Stimulated activated CD8-positive, alpha-beta memory T cell treated with anti-CD3 and anti-CD28 coated beads, Interleukin-7, amount 100 ng/mL, for 4 hours (primary cell): ENCODE measurements at regions not wholly inside any gene's neighbourhood (a gene's known extent, or its start where the extent isn't known, plus 50 kb on each side); places are given as distances from the start of the nearest gene placed in this dataset.

ENCODE experiments used
- DNase-seq, 2 donors: peaks; one replicate each; pipeline ENCODE4 v3.0.0-alpha.2; 2020; ENCODE audit warnings: low read depth in 2 of 2

DNA sequence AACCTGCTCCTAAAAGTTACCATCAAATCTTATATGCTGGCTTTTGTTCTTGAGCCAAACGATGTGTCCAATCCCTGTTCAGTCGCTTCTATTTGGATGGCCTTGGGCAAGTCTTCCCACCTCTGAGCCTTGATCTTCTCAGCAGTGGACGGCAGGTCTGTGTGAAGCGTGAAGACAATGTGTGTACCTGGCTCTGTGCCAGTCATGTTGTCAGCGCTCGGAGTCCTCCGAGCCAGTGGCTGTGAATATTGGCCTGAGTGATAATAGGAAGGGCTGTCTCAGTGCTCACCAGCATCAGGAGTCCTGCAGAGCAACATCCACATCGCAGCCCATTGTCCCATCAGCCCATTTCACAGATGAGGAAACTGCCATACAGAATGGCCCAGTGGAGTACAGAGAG, 219.0 kb downstream of the CDC5L start:
- DNase-seq = no peak

DNA sequence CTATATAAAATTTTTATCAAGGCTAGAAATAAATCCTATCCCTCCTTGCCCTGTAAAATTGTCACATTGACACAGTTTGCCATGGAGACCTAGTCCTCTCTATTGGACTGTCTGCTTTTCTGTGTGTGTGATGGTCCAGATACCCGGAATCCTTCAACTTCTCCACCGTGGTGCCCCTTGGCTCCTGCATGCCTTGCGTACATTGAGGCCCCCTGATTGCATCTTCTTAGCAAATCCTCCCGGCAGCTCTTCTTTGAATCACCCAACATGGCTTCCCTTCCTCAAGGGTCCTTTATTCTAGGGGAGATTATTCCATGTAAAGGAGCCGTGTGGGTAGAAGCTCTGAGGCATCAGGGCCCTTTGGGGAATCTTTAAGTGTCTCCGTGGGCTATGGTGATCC, 219.5 kb downstream of the CDC5L start:
- no peak for DNase-seq

DNA sequence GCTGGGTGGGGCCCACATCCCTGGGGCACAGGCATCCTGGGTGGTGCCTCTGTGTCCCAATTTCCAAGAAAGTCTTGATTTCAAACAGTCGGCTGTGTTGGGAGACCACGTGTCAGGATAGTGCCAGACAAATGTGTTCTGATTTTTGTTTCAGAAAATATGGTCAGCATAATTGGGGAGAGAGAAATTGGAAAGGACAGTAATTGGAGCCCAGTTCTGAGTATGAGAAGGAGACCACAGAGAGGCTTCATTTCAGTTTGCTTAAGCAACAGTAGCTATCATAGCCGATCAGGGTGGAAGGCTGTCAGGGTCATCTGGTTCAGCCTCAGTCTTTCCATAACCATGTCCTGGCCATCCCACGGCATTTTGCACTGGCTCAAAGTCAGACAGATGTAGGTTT, 220.7 kb downstream of the CDC5L start:
- DNase-seq = no peak

DNA sequence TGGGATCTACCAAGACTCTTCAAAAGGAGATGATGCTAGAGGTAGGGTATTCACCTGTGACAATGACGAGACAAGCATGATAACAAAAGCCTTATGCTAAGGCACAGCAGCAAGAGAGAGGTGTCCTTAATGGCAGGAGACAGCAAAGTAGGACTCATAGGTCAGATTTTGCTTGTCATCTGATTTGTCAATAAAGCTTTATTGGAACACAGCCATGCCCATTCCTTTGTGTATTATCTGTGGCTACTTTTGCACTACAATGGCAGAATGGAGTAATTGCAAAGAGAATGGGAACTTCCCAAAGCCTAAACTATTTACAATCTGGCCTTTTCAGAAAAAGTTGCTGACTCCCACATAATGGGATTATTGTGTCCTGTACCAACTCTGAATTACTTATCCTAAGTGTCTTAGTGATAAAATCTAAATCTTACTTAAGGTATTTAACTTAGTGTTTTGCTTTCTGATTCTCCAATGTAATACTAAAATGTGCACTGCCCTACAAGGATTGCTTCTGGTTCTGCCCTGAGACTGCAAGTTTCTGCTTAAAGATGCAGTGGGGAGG, 221.6 kb downstream of the CDC5L start:
- no peak for DNase-seq

DNA sequence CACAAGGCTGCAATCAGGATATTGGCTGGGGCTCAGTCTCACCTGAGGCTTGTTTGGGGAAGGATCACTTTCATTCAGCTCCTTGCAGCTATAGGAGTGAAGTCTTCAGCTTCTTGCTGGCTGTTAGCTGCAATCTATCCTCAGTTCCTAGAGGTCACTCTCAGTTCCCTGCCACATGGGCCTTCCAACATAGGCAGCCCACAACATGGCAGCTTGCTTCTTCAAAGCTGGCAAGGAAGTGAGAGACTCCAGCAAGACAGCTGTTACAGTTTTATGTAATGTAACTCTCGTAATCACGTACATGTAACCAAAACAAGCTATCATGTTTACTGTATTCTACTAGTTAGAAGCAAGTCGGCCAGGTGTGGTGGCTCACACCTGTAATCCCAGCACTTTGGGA, 226.9 kb downstream of the CDC5L start:
- no peak for DNase-seq

DNA sequence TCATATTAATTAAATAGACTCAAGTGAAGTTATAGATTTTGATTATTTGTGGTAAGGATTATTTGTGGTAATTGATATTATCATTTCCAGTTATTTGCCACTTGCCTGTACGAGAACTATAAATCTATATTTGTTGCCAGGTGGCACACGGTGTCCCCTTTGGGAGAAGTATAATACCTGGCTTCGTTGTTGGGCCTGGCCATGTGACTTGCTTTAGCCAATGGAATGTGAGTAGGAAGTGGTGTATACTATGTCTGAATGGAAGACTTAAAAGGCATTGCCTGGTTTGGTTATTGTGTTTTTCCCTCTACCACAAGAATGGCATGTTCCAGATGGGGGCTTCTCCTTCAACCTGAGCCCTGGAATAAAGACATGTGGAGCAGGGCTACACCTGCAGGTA, 228.1 kb downstream of the CDC5L start:
- DNase-seq = no peak

DNA sequence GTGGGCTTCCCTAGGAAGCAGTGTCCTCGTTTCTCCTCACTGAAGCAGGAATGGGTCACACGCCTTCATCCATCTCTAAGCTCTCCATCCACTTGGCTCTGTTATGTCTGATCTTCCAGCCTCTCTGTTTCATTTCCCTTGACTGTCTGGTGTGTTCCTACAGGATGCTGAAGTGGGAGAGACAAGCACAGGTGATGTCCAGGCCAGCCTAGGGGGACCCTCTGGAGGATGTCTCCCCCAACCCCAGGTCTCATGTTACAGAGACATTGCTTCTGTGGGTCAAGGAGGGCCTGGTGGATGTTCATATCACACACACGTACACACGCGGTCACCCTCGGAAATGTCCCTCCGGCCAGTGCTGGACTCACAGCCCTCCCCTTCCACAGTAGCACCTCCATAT, 229.9 kb downstream of the CDC5L start:
- no peak for DNase-seq

DNA sequence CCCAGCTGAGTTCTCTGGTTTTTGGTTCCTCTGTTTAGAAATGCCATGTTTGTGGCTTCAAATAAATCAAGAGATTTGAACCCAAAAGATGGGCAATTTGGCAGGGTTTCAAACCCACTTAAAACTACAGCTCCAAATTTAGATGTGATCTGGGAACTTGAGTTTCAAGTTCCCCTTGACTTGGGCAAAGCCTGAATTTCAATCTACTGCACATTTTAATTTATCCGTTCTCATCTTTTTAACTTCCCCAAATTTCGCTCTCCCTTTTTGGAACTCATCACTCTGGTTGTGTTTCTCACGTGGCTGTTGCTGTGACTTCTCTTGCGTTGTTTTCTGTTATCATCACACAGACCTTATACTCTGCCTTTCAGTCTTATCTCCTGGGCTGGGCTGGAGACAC, 230.9 kb downstream of the CDC5L start:
- no peak for DNase-seq

DNA sequence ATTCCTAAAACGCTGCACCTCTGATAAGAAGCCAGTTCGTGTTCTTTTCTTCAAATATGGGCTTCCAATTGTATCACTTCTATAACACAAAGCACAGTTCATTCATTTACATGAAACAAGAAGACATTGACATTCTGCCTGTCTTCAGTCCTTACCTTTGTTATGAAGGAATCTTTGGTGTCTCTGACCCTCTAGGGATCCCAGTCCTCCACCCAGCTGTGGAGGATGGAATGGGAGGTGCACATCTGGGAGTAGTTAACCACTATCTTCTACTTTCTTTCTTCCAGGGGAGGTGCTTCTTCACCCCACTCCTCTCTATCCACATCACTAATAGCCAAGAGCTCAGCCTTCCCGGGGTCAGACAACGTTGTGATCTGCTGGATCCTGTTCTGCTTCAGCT, 233.4 kb downstream of the CDC5L start:
- no peak for DNase-seq

DNA sequence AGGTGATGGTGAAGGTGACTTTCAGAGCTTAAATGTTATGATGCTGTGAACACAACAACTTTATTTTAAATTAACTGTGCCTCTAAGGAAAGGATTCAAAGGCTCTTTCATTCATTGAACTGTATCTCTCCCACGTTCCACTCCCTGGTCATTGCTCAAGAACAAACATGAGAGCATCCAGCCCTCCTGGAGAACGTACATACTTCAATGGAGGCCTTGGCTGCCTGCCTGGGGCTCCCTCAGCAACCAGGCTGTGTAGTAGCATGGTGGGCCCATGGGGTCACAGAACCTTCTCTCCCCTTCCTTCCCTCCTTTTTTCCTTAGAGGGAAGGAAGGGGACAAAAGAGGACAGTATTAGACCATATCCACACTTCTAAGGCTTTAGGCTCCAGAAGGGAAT, 234.3 kb downstream of the CDC5L start:
- DNase-seq = no peak

DNA sequence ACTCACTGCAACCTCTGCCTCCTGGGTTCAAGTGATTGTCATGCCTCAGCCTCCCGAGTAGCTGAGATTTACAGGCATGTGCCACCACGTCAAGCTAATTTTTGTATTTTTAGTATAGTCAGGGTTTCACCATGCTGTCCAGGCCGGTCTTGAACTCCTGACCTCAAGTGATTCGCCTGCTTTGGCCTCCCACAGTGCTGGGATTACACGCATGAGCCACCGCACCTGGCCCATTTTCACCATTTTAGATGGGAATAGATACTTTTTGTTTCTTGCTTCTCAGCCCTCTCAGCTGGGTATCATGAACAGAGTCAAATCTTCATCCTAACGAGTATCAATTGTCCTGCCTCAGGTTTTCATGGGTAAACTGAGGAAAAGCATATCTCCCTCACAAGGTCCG, 235.0 kb downstream of the CDC5L start:
- no peak for DNase-seq

DNA sequence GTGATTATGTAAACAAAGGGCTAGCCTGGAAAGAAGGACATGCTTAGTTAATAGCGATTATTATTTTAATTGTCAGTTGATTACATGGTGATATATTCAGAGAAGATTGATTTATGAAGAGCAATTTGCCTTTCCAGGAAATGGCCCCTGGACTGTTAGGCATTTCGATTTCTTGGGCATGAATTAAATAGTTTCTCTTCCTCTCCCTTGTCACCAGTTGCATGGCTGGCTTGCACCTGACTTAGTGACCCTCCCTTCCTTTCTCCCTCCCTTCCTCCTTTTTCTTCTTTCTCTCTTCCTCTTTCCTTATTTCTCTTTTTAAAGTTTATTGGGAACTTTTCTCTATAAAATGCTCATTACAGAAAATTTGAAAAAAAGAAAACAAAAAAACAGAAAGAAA, 235.4 kb downstream of the CDC5L start:
- DNase-seq = no peak

DNA sequence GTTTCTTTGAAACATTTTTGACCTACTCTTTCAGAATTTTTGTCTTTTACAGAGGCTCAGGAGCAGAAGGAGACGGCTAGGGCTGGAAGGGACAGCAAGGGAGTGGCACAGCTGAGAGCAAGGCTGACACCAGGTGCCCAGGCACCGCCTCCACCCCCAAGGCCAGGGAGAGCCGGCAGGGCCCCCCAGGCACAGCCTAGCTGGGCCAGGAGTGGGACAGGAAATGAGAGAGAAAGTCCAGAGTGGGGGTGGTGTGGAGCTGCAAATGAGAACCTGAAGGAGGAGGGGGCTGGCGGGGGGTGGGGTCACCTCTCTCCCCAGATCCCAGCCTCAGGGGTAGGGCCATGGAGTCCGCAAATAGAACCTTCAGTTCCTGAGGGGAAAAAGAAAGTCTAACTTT, 236.7 kb downstream of the CDC5L start:
- DNase-seq = no peak

DNA sequence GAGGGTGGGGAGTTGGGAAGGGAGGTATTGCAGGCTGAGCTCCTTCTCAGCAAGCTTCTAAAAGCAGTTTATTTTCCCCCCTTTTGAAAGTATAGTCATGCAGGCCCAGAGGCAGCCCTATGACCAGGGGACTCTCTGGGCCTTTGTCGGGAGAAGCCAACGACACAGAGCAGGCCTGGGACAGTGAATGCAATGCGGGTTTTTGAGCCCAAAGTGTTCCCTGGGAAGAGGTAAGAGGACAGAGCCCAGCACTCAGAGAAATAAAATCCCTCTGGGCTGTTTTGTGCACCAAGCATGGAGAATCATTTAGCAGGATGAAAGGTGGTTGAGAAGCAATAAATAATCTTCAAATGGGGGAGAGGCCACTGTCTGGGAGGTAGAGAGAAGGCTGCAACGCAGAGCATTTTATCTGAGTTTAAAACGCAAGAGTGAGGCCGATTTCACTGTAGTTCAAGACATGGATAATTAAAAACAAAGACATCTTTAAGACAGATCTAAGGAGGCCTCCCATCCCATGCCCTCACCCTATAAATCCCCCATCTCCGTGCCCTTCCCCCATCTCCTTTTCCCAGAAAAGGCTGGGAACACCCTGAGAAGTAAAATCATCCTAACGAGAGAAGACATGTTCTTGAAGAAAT, 237.5 kb downstream of the CDC5L start:
- DNase-seq = no peak

DNA sequence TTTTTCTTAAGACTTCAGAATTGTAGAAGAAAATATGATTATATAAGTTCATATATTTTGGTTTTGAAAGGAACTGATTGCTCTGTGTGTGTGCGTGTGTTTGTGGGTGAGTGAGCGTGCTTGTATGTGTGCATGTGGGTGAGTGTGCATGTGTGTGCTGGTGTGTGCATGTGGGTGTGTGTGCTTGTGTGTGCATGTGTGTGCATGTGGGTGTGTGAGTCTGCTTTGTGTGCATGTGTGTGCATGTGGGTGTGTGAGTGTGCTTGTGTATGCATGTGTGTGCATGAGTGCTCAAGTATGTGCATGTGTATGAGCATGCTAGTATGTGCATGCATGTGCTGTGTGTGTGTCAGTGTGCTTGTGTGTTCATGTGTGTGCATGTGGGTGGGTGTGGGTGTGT, 238.5 kb downstream of the CDC5L start:
- no peak for DNase-seq

DNA sequence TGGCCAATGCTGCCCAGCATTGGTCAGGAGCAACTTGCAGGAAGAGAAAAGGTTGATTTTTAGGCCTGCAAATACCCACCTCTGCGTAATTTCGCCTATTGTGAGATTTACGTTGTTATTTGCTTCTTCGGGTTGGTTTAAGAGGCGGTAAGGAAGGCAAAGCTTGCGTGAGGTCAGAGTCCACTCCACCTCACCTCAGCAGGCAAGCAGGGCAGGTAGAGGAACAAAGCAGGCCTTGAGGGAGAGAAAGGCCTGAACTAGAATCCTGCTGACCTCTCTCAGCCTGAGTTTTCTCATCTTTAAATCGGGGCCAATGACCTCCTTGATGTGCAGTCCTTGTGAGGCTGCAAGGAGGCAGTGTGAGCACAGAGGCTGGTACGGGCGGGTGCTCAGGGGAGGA, 239.1 kb downstream of the CDC5L start:
- no peak for DNase-seq

DNA sequence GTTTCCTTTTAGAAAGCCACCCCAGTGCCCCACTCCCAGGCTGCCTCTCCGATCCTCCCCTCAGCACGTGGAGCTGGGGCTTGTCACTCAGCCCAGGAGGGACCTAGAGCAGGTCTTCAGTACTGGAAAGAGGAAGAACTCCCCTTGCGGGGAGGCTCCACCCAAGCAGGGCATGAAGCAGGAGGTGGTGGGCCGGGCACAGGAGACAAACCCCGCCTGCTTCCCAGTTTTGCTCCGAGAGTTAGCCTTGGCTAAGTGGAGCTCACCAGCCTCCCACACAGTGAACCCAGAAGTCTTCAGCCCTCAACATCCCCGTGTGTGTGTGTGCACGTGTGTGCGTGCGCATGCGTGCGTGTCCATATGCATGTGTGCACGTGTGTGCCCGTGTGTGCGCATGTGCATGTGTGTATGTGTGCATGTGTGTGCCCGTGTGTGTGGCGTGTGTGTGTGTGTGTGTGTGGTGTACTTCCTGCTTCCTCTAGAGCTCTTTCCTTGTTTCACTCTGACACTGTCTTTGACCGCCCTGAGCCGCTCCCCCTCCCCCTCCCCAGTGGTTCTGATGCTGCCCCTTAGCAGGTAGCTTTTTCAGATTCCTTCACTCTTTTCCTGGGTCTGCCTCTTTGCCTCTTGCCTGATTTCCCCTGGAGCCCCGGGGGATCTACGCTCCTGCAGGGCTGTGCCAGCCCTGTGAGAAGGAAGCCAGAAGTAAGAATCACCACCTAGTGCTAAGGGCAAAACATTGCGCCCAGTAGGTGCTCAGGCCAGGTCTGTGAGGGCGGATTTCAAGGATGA, 239.8 kb downstream of the CDC5L start:
- DNase-seq = no peak

DNA sequence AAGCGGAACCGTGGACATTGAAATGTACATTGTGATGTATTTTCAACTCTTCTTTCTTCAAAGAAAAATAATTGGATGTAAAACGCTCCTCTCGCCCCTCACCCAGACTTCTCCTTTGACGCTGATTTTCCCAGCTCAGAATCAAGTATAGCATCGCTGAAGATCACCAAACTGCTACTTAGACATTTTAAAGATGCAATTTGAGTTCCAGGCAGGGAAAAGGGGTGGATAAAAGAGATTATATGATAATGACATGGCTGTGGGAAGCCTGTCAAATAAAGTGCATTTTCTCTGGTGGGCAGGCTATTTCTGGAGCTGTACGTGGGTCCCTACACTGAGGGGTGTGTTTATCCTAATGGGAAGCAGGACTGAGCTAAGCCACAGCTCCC, 240.4 kb downstream of the CDC5L start:
- DNase-seq = no peak

DNA sequence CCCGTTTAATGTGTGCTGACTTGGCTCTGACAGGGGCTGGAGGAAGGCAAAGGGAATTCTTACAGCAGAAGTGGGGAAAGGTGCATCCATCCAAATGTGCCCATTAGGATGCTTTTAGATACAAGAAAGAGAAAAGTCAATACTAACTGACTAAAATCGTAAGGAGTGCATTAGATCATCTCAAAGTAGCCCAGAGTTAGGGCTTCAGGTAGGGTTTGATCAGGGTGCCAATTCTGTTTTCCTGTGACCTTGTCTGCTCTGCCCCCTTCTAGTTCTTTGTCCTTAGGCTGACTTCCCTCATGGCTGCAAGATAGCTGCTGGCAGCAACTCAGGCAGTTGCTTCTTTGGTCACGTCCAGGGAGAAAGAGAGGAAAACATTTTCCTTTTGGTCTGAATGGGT, 240.8 kb downstream of the CDC5L start:
- no peak for DNase-seq

DNA sequence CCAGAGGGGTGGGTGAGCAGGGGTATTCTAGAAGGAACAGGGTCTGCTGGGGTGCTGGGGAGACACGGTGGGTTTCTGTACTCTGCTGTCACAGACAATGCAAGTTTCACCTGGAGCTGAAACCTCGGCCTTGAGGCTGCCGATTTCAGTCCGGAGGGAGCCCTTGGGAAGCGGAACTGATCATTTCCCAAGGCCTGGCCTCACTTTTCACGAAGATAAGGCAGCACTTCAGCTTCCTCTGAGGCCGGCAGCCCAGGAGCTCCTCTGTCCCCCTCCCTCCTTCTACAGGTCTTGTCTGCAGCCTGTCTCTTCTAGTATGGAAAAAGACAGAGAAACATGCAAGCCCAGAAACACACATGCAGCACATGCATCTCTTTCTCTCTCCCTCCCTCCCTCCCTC, 242.1 kb downstream of the CDC5L start:
- DNase-seq = no peak

DNA sequence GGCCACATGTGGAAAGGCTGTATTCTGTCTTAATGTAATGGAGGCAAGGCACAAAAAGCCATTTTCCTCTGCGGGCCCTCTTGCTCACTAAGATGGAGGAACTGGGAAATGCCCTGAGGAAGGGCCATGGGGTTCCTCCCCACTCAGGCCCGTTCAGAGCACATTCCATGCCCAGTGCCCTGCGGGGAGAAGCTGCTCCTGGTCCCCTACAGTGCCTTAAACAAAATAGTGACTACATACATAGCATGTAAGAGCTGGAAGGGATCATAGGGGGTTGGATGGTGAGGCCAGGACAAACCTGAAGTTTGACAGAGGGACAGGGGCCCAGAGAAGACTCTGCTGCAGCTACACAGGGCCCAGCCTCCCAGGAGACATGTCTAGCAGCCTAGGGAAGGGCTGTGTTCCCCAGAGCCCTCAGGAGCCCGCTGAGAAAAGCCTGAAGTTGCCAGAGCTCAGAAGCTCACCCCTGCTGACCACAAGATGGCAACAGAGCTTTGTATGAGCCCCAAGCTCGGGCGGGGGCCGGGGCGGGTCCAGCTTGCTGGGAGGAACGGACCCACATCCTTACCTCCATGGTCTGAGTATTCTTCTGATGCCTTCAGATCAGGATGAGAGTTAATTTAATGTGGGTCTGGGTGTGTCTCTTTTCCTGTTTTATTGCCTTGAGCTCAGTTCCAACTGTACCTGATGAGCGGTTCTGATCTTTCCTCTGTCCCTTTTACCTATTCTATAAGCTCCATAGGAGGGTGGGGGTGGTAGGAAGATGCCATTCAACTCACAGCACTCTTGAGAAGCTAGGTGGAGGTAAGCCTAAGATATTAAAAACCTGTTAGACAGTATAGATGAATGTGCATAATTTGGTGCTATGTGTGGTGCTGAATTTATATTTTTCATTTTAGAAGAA, 242.9 kb downstream of the CDC5L start:
- DNase-seq = no peak

DNA sequence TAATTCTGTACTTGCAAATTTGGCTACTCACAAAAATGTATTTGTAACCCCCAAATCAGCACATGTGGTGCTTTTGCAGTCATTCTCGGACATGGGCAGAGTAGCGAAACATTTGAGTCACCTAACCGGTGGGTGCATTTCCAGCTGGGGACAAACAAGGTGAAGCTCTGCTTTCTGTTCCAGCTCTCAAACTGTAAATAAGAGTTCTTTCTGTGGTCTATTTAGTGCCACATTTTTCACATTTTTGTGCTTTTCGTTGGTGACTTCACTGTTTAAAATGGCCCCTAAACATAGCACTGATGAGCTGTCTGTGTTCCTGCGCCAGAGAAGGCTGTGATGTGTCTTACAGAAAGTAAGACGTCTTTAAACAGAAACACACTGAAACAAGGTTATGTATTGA, 244.5 kb downstream of the CDC5L start:
- no peak for DNase-seq
